ENCODE measurements at regions not wholly inside any gene's neighbourhood (a gene's known extent, or its start where the extent isn't known, plus 50 kb on each side); places are given as distances from the start of the nearest gene placed in this dataset.

DNA sequence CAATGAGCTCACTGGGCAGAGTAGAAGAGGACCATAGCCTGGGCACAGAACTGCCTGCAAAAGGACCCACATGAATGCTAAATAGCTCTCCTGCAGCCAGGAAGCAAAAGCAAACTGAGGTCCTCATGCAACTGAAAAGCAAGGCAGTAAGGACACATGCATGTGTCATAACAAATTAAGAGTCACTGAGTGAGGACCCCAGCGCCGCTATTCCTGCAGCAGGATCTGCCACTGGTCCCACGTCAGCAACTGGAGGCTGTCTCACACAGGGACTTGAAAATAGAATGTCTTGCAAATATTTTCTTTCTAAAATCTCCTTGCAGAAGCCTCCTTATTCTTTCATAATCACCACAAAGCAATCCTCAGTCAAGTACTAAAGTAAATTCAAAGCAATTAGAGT lies 559.6 kb upstream of the DAB1 start:
- TF ChIP-seq, protein P1, sequence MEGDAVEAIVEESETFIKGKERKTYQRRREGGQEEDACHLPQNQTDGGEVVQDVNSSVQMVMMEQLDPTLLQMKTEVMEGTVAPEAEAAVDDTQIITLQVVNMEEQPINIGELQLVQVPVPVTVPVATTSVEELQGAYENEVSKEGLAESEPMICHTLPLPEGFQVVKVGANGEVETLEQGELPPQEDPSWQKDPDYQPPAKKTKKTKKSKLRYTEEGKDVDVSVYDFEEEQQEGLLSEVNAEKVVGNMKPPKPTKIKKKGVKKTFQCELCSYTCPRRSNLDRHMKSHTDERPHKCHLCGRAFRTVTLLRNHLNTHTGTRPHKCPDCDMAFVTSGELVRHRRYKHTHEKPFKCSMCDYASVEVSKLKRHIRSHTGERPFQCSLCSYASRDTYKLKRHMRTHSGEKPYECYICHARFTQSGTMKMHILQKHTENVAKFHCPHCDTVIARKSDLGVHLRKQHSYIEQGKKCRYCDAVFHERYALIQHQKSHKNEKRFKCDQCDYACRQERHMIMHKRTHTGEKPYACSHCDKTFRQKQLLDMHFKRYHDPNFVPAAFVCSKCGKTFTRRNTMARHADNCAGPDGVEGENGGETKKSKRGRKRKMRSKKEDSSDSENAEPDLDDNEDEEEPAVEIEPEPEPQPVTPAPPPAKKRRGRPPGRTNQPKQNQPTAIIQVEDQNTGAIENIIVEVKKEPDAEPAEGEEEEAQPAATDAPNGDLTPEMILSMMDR (IDR thresholded peaks at IDR 0.05), result no peak
- TF ChIP-seq POLR2A (IDR thresholded peaks at IDR 0.05), result no peak

Data from Peyer's patch (tissue), 4 donors.